PC-9 (cell line): ENCODE measurements at regions not wholly inside any gene's neighbourhood (a gene's known extent, or its start where the extent isn't known, plus 50 kb on each side); places are given as distances from the start of the nearest gene placed in this dataset.

Experiments used
- BruUV-seq: library from RNA; stranded (reverse); fragments of 400-500 nt; replicated peaks from 2 replicates; lab custom pipeline; 2021; lab: Mats Ljungman, UMichigan
- CTCF ChIA-PET: fragments of 300-600 bp; sonication (Branson Sonifier 250); formaldehyde crosslinking; loops from one replicate; lab custom pipeline; 2022; ENCODE audit warnings: antibody characterized with exemption; lab: Charles Lee
- POLR2A ChIA-PET: fragments of 300-600 bp; sonication (Branson Sonifier 250); formaldehyde crosslinking; loops from one replicate; lab custom pipeline; 2022; ENCODE audit warnings: antibody characterized with exemption; ENCODE audit not compliant: unreplicated experiment; lab: Charles Lee
- DNase-seq, 2 experiments: peaks; one replicate each; pipeline versions ENCODE4 v3.0.0 to v3.0.0-alpha.2; 2015 to 2022; ENCODE audit warnings: mixed read lengths in 1 of 2
- H2AFZ ChIP-seq: fragments of 200-600 bp; sonication (generic); 2 replicates; pipeline ENCODE4 v1.8.1; 2017; ENCODE audit warnings: antibody characterized with exemption
- H3F3A ChIP-seq: fragments of 200-600 bp; sonication (generic); 2 replicates; pipeline ENCODE4 v1.8.1; 2017; ENCODE audit warnings: antibody characterized with exemption, mild to moderate bottlenecking, low read depth; ENCODE audit not compliant: insufficient read depth
- H3K27ac ChIP-seq: fragments of 200-600 bp; sonication (generic); 2 replicates; pipeline ENCODE4 v1.6.1; 2016; ENCODE audit warnings: mixed run types
- H3K27me3 ChIP-seq: fragments of 200-600 bp; sonication (generic); 2 replicates; pipeline ENCODE4 v1.6.1; 2016; ENCODE audit warnings: low read depth, mixed run types; ENCODE audit not compliant: insufficient read depth
- H3K36me3 ChIP-seq: fragments of 200-600 bp; sonication (generic); 2 replicates; pipeline ENCODE4 v1.6.1; 2016; ENCODE audit warnings: low read depth, mixed run types
- H3K4me1 ChIP-seq: fragments of 200-600 bp; sonication (generic); replicated peaks from 2 replicates; pipeline ENCODE4 v1.6.1; 2016; ENCODE audit warnings: mixed run types; ENCODE audit not compliant: insufficient read depth
- H3K4me2 ChIP-seq: fragments of 200-600 bp; sonication (generic); 2 replicates; pipeline ENCODE4 v1.6.1; 2017; ENCODE audit warnings: mixed run types
- H3K4me3 ChIP-seq: fragments of 200-600 bp; sonication (generic); 2 replicates; pipeline ENCODE4 v1.6.1; 2016; ENCODE audit warnings: mixed run types
- H3K79me2 ChIP-seq: fragments of 200-600 bp; sonication (generic); 2 replicates; pipeline ENCODE4 v1.6.1; 2017; ENCODE audit warnings: low read depth, mixed run types
- H3K9me2 ChIP-seq: fragments of 200-600 bp; sonication (generic); 2 replicates; pipeline ENCODE4 v1.8.1; 2017; ENCODE audit warnings: mild to moderate bottlenecking; ENCODE audit not compliant: insufficient read depth
- H3K9me3 ChIP-seq: fragments of 200-600 bp; sonication (generic); 2 replicates; pipeline ENCODE4 v1.8.1; 2016; ENCODE audit warnings: low read depth; ENCODE audit not compliant: insufficient read depth
- H4K20me1 ChIP-seq: fragments of 200-600 bp; sonication (generic); 2 replicates; pipeline ENCODE4 v1.8.1; 2017; ENCODE audit not compliant: insufficient read depth
- EZH2 ChIP-seq: fragments of 200-600 bp; sonication (generic); IDR thresholded peaks from 2 replicates; pipeline ENCODE4 v1.8.0; 2017; ENCODE audit warnings: antibody characterized with exemption, low read depth
- intact Hi-C: fragments of 100-400 bp; cut with micrococcal nuclease; formaldehyde crosslinking; loops from one replicate; pipeline ENCODE4 v1.10.0; 2022; ENCODE audit not compliant: unreplicated experiment
- TF ChIP-seq, protein P1 (sequence below): fragments of 200-600 bp; sonication (generic); conservative IDR thresholded peaks from 2 replicates; pipeline ENCODE4 v1.6.1; 2017; ENCODE audit warnings: mixed run types, antibody characterized with exemption, mild to moderate bottlenecking, moderate library complexity

DNA sequence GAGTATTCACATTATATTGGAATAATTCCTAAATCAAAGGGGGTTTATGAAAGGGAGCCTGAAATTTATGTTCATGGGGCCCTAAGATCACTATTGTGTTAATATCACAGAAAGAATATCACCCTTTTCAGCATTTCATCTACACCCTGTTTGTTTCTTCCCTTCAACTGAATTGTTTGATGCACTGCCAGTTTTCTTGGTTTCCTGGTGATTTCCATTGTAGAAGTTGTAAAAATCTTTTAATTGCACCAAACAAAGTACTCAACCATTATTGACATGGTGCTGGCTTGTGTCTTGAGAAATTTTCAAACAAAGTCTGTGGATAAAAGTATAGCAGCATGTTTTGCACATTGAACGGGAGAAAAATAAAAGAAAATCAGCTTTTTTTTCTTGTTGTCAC is 154.8 kb upstream of the PRKD1 start:
- Histone ChIP-seq H3K4me1 (no peaks in the 10 kb centered on the region), H4K20me1 (no peaks in the 10 kb centered on the region), H3K79me2 (no peaks in the 10 kb centered on the region), H2AFZ (no peak overlapping the region), H3K36me3 (no peaks in the 10 kb centered on the region), H3K27me3 (no peaks in the 10 kb centered on the region), H3K4me3 (no peak overlapping the region), H3K9me2 (no peaks in the 10 kb centered on the region), H3K27ac (no peak overlapping the region), H3K4me2 (no peak overlapping the region), H3F3A (no peaks in the 10 kb centered on the region), H3K9me3 (no peaks in the 10 kb centered on the region)
- intact Hi-C loops = no loop called here
- ChIA-PET POLR2A (no interaction called here), CTCF (no interaction called here)
- no peak for TF ChIP-seq EZH2
- TF ChIP-seq, protein P1, sequence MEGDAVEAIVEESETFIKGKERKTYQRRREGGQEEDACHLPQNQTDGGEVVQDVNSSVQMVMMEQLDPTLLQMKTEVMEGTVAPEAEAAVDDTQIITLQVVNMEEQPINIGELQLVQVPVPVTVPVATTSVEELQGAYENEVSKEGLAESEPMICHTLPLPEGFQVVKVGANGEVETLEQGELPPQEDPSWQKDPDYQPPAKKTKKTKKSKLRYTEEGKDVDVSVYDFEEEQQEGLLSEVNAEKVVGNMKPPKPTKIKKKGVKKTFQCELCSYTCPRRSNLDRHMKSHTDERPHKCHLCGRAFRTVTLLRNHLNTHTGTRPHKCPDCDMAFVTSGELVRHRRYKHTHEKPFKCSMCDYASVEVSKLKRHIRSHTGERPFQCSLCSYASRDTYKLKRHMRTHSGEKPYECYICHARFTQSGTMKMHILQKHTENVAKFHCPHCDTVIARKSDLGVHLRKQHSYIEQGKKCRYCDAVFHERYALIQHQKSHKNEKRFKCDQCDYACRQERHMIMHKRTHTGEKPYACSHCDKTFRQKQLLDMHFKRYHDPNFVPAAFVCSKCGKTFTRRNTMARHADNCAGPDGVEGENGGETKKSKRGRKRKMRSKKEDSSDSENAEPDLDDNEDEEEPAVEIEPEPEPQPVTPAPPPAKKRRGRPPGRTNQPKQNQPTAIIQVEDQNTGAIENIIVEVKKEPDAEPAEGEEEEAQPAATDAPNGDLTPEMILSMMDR = no peak
- BruUV-seq = no TSS peak
- DNase-seq = no peak

DNA sequence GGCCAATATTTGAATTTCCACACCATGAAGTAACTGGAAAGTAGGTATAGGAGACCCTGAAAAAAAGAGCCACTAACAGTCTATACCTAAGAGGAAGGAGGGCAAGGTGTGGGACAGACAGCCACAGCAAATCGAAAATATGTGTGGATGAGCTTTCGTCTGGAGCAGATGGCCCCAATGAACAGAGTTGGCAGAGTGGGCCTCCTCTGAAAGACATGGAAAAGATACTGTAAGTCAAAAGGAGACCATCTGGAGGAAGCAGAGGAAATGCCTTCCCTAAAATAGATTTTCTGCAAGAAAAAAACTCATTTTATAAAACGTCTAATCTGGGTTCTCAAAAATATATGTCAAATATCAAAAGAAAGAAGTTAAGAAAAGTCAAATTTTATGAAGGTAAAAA is 157.2 kb upstream of the PRKD1 start:
- CTCF ChIA-PET = no interaction called here
- BruUV-seq = no TSS peak
- no peak overlapping the region for H3K4me2 ChIP-seq

DNA sequence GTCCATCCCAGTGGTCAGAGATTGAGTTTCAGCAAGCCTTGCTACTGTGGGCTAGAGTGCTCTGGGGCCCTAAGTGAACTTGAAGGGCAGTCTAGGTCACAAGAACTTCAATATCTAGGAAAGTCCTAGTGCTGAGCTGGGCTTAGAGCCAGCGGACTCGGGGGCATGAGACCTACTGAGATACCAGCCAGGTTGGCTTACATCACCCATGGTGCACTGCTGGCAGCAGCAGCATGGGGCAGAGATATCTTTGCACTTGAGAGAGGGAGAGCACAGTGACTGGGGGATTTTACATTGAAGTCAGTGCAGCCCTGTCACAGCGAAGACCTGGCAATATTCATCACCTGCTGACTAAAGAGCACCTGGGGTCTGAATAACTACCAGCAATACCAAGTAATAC is 158.3 kb upstream of the PRKD1 start:
- ChIA-PET CTCF (no interaction called here), POLR2A (no interaction called here)
- no peaks in the 10 kb centered on the region for H3K9me3 ChIP-seq
- H3K36me3 ChIP-seq = no peaks in the 10 kb centered on the region
- H3K4me1 ChIP-seq = no peaks in the 10 kb centered on the region
- no TSS peak for BruUV-seq
- no peak overlapping the region for H3K27ac ChIP-seq
- no peak for TF ChIP-seq EZH2
- TF ChIP-seq, protein P1 = no peak
- no peak overlapping the region for H3K4me3 ChIP-seq
- no peak overlapping the region for H3K4me2 ChIP-seq
- no peaks in the 10 kb centered on the region for H3K9me2 ChIP-seq
- no peak overlapping the region for H2AFZ ChIP-seq
- intact Hi-C loops = no loop called here
- H3F3A ChIP-seq = no peaks in the 10 kb centered on the region
- DNase-seq = no peak
- no peaks in the 10 kb centered on the region for H3K79me2 ChIP-seq
- H4K20me1 ChIP-seq = no peaks in the 10 kb centered on the region
- no peaks in the 10 kb centered on the region for H3K27me3 ChIP-seq

More for the DNA sequence above, 157.2 kb upstream of the PRKD1 start:
- Histone ChIP-seq H3K27ac (no peak overlapping the region), H3K4me3 (no peak overlapping the region), H3K36me3 (no peaks in the 10 kb centered on the region), H2AFZ (no peak overlapping the region), H3K4me1 (no peaks in the 10 kb centered on the region), H3K79me2 (no peaks in the 10 kb centered on the region), H3K9me2 (no peaks in the 10 kb centered on the region), H4K20me1 (no peaks in the 10 kb centered on the region), H3K9me3 (no peaks in the 10 kb centered on the region), H3K27me3 (no peaks in the 10 kb centered on the region), H3F3A (no peaks in the 10 kb centered on the region)
- no peak for DNase-seq
- intact Hi-C loops = no loop called here
- TF ChIP-seq, protein P1 = no peak
- TF ChIP-seq EZH2 = no peak
- POLR2A ChIA-PET = no interaction called here
